ENCODE measurements at regions not wholly inside any gene's neighbourhood (a gene's known extent, or its start where the extent isn't known, plus 50 kb on each side); places are given as distances from the start of the nearest gene placed in this dataset.

GRCh38 chr9:90022474-90022873 lies 417.7 kb downstream of the GADD45G start:
- H3K36me3 ChIP-seq, result no peaks in the 10 kb centered on the region
- H3K27ac ChIP-seq, result no peak overlapping the region
- 93 to 94% methylated on average over 3 of the region's 3 CpGs for WGBS, 2 donors
- no peak for ATAC-seq (ENCODE audit: low FRiP score in 2 of 2)
- H3K9me3 ChIP-seq, result no peaks in the 10 kb centered on the region
- no peak overlapping the region for H3K4me3 ChIP-seq
- no peaks in the 10 kb centered on the region for H3K27me3 ChIP-seq
- H3K4me1 ChIP-seq, result peaks cover 0 to 3% (median 0%) of the 10 kb centered on the region in 4 donors
- no peak for DNase-seq
- TF ChIP-seq POLR2A (IDR thresholded peaks at IDR 0.05), result no peak
- TF ChIP-seq, protein P1, sequence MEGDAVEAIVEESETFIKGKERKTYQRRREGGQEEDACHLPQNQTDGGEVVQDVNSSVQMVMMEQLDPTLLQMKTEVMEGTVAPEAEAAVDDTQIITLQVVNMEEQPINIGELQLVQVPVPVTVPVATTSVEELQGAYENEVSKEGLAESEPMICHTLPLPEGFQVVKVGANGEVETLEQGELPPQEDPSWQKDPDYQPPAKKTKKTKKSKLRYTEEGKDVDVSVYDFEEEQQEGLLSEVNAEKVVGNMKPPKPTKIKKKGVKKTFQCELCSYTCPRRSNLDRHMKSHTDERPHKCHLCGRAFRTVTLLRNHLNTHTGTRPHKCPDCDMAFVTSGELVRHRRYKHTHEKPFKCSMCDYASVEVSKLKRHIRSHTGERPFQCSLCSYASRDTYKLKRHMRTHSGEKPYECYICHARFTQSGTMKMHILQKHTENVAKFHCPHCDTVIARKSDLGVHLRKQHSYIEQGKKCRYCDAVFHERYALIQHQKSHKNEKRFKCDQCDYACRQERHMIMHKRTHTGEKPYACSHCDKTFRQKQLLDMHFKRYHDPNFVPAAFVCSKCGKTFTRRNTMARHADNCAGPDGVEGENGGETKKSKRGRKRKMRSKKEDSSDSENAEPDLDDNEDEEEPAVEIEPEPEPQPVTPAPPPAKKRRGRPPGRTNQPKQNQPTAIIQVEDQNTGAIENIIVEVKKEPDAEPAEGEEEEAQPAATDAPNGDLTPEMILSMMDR (IDR thresholded peaks at IDR 0.05), result no peak
- TF ChIP-seq EP300 (IDR thresholded peaks at IDR 0.05), result no peak
- no peak for TF ChIP-seq POLR2AphosphoS5 (IDR thresholded peaks at IDR 0.05)

GRCh38 chr9:90023861-90024260 lies 419.0 kb downstream of the GADD45G start:
- H3K27me3 ChIP-seq, result no peaks in the 10 kb centered on the region
- no peaks in the 10 kb centered on the region for H3K36me3 ChIP-seq
- peaks cover 0 to 3% (median 0%) of the 10 kb centered on the region in 4 donors for H3K4me1 ChIP-seq
- DNase-seq, result no peak
- TF ChIP-seq, protein P1 (IDR thresholded peaks at IDR 0.05), result no peak
- no peak overlapping the region for H3K4me3 ChIP-seq
- no peak overlapping the region for H3K27ac ChIP-seq
- no peak for ATAC-seq (ENCODE audit: low FRiP score in 2 of 2)
- H3K9me3 ChIP-seq, result no peaks in the 10 kb centered on the region
- 33 to 45% methylated on average over 2 to 5 of the region's 5 CpGs for WGBS, 2 donors

GRCh38 chr9:90024409-90024808 lies 419.6 kb downstream of the GADD45G start:
- 47 to 56% methylated on average over 3 of the region's 3 CpGs for WGBS, 2 donors
- DNase-seq, result no peak
- no peak overlapping the region for H3K4me3 ChIP-seq
- peak in 1 of 2 donors; percentile 57 for ATAC-seq (ENCODE audit: low FRiP score in 2 of 2)
- peaks cover 0 to 3% (median 0%) of the 10 kb centered on the region in 4 donors for H3K4me1 ChIP-seq
- H3K36me3 ChIP-seq, result no peaks in the 10 kb centered on the region
- no peaks in the 10 kb centered on the region for H3K9me3 ChIP-seq
- peak in 1 of 4 donors; percentile 11 for TF ChIP-seq POLR2A (IDR thresholded peaks at IDR 0.05)
- TF ChIP-seq, protein P1 (IDR thresholded peaks at IDR 0.05), result no peak
- H3K27me3 ChIP-seq, result no peaks in the 10 kb centered on the region
- H3K27ac ChIP-seq, result no peak overlapping the region

DNA sequence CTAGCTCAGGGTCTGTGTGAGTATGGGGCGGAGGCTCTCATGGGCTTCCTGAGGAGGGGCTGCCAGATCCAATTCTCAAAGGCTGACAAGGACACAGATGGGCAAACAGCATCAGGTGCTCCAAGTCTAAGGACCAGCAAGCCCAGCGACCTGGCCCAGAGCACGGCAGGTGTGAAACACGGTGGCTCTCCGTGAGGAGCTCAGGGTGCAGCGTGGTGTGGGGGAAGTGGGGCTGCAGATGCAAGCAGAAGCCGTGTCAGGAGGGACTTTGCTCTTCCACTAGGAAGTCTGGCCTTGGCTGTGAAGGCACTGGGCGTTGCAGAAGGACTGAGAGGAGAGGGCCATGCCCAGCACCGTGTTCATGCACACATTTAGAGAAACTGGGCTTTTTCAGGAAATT lies 420.0 kb downstream of the GADD45G start:
- no peak for TF ChIP-seq POLR2AphosphoS5 (IDR thresholded peaks at IDR 0.05)
- TF ChIP-seq POLR2A (IDR thresholded peaks at IDR 0.05), result no peak
- Histone ChIP-seq H3K36me3 (no peaks in the 10 kb centered on the region), H3K4me1 (peaks cover 0 to 3% (median 0%) of the 10 kb centered on the region in 4 donors), H3K4me3 (no peak overlapping the region), H3K27ac (no peak overlapping the region), H3K27me3 (no peaks in the 10 kb centered on the region), H3K9me3 (no peaks in the 10 kb centered on the region)
- 86 to 90% methylated on average over 8 to 9 of the region's 9 CpGs for WGBS, 2 donors
- DNase-seq (no peak), ATAC-seq (ENCODE audit: low FRiP score in 2 of 2) (peak in 1 of 2 donors; percentile 40)

GRCh38 chr9:90025816-90026215 lies 421.0 kb downstream of the GADD45G start:
- ATAC-seq (ENCODE audit: low FRiP score in 2 of 2) (no peak), DNase-seq (no peak)
- Histone ChIP-seq H3K36me3 (no peaks in the 10 kb centered on the region), H3K9me3 (no peaks in the 10 kb centered on the region), H3K4me1 (peaks cover 0 to 3% (median 0%) of the 10 kb centered on the region in 4 donors), H3K27ac (no peak overlapping the region), H3K4me3 (no peak overlapping the region), H3K27me3 (no peaks in the 10 kb centered on the region)
- TF ChIP-seq POLR2A (IDR thresholded peaks at IDR 0.05), result no peak
- no peak for TF ChIP-seq POLR2AphosphoS5 (IDR thresholded peaks at IDR 0.05)
- no peak for TF ChIP-seq EP300 (IDR thresholded peaks at IDR 0.05)
- TF ChIP-seq, protein P1 (IDR thresholded peaks at IDR 0.05), result no peak
- 75 to 86% methylated on average over 3 of the region's 3 CpGs for WGBS, 2 donors

Data from upper lobe of left lung (tissue), 6 donors.